Fibroblast of peridontal ligament (primary cell): ENCODE measurements at regions not wholly inside any gene's neighbourhood (a gene's known extent, or its start where the extent isn't known, plus 50 kb on each side); places are given as distances from the start of the nearest gene placed in this dataset.
"Not testable (repeated sequence)": the region's sequence is repeated elsewhere in the genome, so short reads cannot be mapped to it uniquely, and the experiment has no call there.

ENCODE experiments used
- DNase-seq: peaks from one replicate; pipeline ENCODE4 v3.0.0-alpha.2; 2010; ENCODE audit errors: extremely low read depth

- DNase-seq, result no peak
Observed at GRCh38 chr3:177249203-177249602, 51.9 kb upstream of the TBL1XR1 start.

DNA sequence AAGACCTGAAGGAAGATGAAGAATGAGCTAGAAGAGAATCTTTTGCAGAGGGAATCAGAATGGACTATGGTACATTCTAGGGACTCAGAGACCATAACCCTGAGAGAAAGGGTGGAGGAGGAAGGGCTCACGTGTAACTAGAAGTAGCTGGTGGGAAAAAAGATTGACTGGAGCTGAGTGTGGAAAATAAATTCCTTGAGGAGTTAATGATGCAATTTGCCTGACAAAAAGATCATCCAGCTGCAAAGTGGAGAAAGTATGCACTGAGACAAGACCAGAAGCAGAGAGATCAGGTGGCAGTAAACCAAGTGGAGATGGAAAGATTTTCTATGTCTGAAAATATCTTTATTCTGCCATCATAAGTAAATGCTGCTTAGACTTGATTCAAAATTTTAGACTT lies 52.9 kb upstream of the TBL1XR1 start:
- DNase-seq, result peak; percentile 21

DNA sequence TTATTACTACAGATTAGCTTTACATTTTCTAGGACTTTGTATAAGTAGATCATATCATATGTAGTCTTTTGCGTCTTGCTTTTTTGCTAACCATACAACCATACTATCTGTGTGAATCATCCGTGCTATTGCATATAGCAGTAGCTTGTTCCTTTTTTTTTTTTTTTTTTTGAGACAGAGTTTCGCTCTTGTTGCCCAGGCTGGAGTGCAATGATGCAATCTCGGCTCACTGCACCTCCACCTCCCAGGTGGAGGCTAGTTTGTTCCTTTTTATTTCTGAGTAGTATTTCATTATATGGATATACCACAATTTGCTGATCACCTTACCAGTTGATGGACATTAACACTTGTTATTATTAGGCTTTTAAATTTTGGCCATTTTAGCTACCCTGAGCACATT lies 54.5 kb upstream of the TBL1XR1 start:
- no peak for DNase-seq

DNA sequence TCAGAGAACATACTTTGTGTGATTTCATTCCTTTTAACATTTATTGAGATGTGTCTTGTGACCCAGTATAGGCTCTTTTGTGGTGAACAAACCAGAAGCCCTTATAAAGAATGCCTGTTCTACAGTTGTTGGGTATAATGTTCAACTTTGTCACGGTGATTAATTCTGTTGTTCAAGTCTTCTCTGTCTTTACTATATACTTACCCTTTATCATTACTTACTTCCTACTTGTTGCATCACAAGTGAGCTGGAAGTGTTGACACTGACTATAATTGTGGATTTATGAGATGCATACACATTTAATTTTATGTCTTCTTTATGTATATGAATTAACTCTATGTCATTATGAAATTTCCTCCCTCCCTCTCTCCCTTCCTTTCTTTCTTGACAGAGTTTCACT lies 59.7 kb upstream of the TBL1XR1 start:
- no peak for DNase-seq

DNA sequence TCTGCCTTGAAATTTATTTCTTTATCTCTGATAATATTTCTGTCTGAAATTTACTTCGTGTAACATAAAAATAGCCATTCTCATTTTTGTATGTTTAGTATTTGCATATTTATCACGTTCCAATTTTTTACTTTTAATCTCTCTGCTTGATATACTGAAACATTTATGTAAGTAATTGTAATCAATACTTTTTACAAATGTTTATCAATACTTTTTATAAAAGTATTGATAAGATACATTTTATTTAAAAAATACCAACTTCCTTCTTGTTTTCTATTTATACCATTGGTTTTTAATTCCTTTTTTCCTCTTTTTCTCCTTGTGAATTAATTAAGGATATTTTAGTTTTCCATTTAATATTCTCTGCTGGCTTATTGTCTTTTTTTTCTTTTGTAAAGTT lies 60.3 kb upstream of the TBL1XR1 start:
- DNase-seq, result no peak

GRCh38 chr3:177262396-177262795 lies 65.1 kb upstream of the TBL1XR1 start:
- peak; percentile 21 for DNase-seq

DNA sequence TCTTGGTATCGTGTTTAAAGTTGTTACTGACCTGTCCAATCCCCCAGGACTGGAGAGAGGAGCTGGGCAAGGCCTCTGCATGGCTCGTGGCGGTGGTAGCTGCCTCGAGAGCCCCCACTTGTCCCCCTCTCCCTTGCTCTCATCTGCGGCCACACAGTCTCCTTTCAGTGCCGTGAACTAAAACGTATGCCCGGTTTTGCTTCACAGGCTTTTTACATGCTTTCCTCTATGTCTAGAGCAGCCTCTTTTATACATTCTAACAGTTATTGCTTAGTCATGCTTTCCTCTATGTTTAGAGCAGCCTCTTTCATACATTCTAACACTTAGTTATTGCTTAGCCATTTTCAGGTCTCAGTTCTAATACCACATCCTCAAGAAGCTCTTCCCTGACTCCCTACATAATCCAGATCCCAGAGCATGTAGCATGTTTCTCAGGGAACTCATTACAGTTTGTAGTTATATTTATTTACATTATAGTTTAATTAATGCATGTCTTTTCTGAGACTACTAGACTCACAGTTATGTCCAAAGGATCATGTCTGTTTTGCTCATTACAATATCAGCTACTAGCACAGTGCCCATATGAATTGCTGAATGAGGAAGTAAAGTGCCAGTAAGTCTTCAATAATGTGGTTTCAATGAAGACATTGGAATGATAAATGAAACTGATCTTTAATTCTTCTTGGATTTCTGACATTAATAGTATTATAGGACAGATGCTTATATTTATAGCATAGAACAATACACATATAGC lies 66.5 kb upstream of the TBL1XR1 start:
- peak; percentile 43 for DNase-seq

DNA sequence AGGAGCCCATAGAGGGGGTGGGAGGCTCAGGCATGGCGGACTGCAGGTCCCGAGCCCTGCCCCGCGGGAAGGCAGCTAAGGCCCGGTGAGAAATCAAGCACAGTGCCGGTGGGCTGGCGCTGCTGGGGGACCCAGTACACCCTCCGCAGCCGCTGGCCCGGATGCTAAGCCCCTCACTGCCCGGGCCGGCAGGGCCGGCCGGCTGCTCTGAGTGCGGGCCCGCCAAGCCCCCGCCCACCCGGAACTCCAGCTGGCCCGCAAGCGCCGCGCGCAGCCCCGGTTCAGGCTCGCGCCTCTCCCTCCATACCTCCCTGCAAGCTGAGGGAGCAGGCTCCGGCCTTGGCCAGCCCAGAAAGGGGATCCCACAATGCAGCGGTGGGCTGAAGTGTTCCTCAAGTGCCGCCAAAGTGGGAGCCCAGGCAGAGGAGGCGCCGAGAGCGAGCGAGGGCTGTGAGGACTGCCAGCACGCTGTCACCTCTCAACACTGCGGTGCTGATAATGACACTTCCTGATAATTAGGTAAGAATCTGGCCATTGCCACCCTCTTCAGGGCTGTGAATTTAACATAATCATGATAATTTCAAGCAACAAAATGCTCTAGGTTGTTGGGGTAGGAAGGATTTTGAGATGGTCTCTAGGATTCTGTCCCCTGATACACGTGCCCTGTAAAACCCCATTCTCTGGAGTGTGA lies 74.7 kb upstream of the TBL1XR1 start:
- DNase-seq, result not testable (repeated sequence)

DNA sequence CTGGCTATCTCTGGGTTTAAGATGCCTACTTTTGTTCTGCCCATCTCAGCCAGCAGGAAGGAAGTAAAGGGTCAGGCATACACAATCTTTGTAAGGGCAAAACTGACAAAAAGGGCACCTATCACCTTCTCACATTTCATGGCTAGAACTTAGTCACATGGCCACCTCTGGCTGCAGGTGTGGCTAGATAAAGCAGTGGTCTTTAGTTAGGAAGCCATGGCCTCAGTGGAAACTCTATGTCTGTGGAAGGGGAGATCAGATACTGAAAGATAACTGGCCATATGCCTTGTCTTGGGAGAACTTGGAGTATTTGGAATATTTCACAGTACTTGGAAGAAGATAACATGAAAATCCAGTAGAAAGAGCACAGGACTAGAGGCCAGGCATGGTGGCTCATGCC lies 80.7 kb upstream of the TBL1XR1 start:
- no peak for DNase-seq

GRCh38 chr3:177279118-177279815 lies 82.0 kb upstream of the TBL1XR1 start:
- no peak for DNase-seq

DNA sequence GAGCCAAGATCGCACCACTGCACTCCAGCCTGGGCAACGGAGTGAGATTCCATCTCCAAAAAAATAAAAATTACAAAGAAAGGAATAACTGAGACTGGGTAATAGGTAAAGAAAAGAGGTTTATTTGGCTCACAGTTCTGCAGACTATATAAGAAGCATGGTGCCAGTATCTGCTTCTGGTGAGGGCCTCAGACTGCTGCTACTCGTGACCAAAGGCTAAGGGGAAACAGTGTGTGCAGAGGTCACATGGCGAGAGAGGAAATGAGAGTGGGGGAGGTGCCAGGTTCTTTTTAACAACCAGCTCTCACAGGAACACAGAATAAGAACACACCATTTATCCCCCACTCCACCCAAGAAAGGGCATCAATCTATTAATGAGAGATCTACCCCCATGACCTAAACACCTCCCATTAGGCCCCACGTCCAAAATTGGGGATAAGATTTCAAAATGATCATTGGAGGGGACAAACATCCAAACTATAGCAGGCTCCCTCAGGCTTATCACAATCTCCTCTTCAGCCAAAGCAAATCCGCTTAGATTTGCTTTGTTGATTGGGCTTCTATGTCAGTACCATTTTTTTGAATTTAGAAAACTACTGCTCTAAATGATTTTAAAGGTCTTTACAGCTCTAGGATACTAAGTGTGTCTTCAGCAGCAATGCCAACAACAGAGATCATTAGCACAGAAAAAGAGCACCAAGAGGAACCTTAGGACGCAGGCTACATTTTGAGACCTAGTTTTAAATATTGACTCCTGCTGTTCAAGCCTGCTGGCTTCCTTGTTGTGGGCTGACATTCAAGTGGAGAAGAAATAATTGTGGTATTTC lies 84.2 kb upstream of the TBL1XR1 start:
- DNase-seq, result no peak

- DNase-seq, result no peak
Observed at GRCh38 chr3:177282119-177282655, 84.9 kb upstream of the TBL1XR1 start.

GRCh38 chr3:177283983-177284382 lies 86.7 kb upstream of the TBL1XR1 start:
- DNase-seq, result no peak

- peak; percentile 64 for DNase-seq
Observed at GRCh38 chr3:177284383-177284881, 87.2 kb upstream of the TBL1XR1 start.

DNA sequence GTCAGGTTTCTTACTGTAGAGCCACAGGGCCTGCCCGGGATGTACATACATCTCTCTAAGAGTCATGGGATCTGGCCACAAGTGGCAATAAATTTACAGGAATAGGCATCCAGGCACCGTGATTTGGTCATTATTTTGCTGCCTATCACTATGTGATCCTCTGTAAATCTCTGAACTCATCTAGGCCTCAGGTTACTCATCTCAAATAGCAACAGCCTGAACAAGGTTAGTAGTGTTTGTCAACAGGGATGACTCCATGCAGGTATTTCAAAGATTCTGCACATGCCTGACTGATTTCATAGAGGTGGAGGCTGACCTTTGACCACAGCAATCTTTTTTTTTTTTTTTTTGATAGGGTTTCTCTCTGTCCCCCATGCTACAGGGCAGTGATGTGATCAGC lies 88.8 kb upstream of the TBL1XR1 start:
- DNase-seq, result no peak

GRCh38 chr3:177287231-177287630 lies 89.9 kb upstream of the TBL1XR1 start:
- no peak for DNase-seq

- DNase-seq, result no peak
Observed at GRCh38 chr3:177290633-177291032, 93.4 kb upstream of the TBL1XR1 start.

DNA sequence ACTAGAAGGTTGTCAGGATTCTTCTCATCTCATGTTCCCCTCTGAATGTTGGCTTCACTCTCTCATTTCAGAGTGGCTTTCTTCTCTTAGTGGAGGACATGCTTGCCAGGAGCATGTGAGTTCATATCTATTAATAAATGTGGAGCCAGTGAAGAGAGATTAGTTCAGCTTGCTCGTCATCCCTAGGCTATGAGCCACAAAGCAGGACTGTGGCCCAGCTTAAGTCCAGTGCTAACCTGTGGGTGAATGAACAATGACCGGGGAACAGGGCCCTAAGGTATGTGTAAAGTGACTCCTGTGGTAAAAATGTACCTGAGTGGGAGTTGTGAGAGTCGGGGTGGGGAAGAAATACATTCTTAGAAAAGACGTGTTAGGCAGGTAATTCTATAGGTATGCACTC lies 96.9 kb upstream of the TBL1XR1 start:
- DNase-seq, result peak; percentile 33

DNA sequence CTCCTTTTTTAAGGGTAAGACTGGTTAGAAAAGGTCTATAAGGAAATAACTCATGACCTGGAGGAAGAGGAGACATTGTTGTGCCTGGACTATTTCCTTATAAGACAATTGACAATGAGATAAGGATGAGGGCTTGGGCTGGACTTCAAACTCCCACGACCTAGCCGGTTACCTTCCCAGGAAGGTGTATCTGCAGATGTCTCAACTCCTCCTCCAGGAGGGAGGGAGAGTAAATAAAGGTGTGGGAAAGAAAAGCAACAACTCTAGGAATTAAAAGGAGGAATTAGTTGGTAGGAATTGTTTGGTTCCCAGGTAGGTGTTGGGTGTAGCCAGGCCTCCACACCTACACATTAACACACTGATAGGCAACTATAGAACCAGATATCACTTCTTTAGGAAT lies 97.8 kb upstream of the TBL1XR1 start:
- no peak for DNase-seq

DNA sequence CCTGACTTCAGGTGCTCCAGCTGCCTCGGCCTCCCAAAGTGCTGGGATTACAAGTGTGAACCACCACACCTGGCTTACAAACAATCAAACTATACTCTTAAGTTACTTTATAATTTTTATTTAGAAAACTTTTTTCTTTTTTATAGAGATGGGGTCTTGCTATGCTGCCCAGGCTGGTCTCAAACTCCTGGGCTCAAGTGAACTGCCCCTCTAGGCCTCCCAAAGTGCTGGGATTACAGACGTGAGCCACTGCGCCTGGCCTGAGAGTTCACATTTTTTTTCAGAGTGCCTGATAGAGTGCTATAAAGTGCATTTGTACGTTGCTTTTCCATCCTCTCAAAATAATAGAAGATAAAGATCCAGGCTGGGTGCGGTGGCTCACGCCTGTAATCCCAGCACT lies 102.0 kb upstream of the TBL1XR1 start:
- DNase-seq, result no peak

DNA sequence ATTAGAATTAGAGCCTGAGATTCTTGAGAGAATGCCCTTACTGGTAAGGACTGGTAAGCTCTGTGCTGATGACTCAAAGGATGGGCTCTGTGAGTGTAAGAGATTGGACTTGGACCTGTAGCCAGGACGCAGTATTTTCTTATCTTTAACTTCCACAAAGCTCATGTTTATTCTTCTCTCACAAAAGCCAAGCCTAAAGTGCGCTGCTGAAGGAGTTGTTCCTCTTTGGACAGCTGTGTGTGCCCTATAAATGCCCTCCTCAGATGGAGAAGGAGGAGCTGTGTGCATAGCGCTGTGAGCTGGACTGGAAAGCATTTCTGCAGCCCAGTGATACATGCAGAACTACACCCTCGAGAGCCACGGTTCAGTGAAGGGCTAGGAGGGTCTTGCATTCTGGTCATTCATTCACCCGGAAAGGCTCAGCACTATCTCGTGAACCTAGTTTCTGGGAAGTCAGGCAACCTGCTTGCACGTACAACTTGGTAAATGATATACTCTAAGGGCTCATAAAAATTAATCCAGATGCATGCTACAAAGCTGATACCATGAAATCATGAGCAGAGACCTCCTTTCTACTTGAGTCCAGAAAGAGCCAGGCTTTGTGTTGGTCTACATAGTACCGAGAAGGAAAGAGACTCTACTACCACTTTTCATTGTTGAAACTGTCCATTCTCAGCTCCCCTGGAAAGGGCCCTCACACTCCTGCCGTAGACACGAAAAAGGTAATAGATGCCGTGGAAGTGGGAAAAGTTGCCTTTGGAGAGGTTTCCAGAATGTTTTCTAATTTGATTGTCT lies 103.0 kb upstream of the TBL1XR1 start:
- peak; percentile 53 for DNase-seq
